IMR-90 (cell line): ENCODE measurements at regions not wholly inside any gene's neighbourhood (a gene's known extent, or its start where the extent isn't known, plus 50 kb on each side); places are given as distances from the start of the nearest gene placed in this dataset.

Source experiments
- ATAC-seq: fragments of 200-7000 bp; cut with Tn5 transposase; 2 replicates; pipeline ENCODE4 v1.9.1; 2020; ENCODE audit warnings: low read depth, mild to moderate bottlenecking, moderate library complexity
- BruUV-seq: library from RNA; stranded (reverse); fragments of 400-500 nt; replicated peaks from 2 replicates; lab custom pipeline; 2021; lab: Mats Ljungman, UMichigan
- CTCF ChIA-PET: fragments of 300-600 bp; formaldehyde crosslinking; extraction: SDS; loops from one replicate; lab custom pipeline; 2021; ENCODE audit warnings: antibody characterized with exemption; lab: Yijun Ruan, JAX
- POLR2A ChIA-PET: fragments of 300-600 bp; sonication (Branson Sonifier 250); formaldehyde crosslinking; loops from one replicate; lab custom pipeline; 2022; ENCODE audit warnings: antibody characterized with exemption; ENCODE audit not compliant: unreplicated experiment; lab: Charles Lee
- DNase-seq: peaks from one replicate; pipeline ENCODE4 v3.0.0; 2013
- H2AFZ ChIP-seq: replicated peaks from 2 replicates; pipeline ENCODE3; 2013; ENCODE audit warnings: low read length, mild to moderate bottlenecking; ENCODE audit not compliant: poor library complexity
- H2AK5ac ChIP-seq: 2 replicates; pipeline ENCODE4 v1.6.1; 2013; ENCODE audit warnings: low read depth, low read length, inconsistent platforms
- H2AK9ac ChIP-seq: replicated peaks from 2 replicates; pipeline ENCODE3; 2013; ENCODE audit warnings: mild to moderate bottlenecking, low read depth, low read length, moderate library complexity; ENCODE audit not compliant: poor library complexity
- H2BK120ac ChIP-seq: 2 replicates; pipeline ENCODE4 v1.6.1; 2013; ENCODE audit warnings: low read depth, low read length, inconsistent platforms
- H2BK15ac ChIP-seq: 3 replicates; pipeline ENCODE4 v1.6.1; 2013; ENCODE audit warnings: low read depth, low read length, inconsistent platforms
- H2BK20ac ChIP-seq: 2 replicates; pipeline ENCODE4 v1.6.1; 2013; ENCODE audit warnings: low read depth, mild to moderate bottlenecking, inconsistent platforms, low read length, moderate library complexity
- H2BK5ac ChIP-seq: 2 replicates; pipeline ENCODE4 v1.6.1; 2013; ENCODE audit warnings: mild to moderate bottlenecking, low read depth, low read length, inconsistent platforms; ENCODE audit not compliant: poor library complexity, severe bottlenecking
- H3K14ac ChIP-seq: replicated peaks from 2 replicates; pipeline ENCODE4 v1.6.1; 2013; ENCODE audit warnings: low read depth, low read length, inconsistent platforms
- H3K18ac ChIP-seq: 2 replicates; pipeline ENCODE4 v1.6.1; 2013; ENCODE audit warnings: low read depth, low read length, control low read depth
- H3K23ac ChIP-seq: 2 replicates; pipeline ENCODE4 v1.6.1; 2013; ENCODE audit warnings: low read depth, low read length, inconsistent platforms
- H3K27ac ChIP-seq: 2 replicates; pipeline ENCODE4 v1.5.1; 2013; ENCODE audit warnings: mild to moderate bottlenecking, control low read depth, low read length; ENCODE audit not compliant: insufficient read depth
- H3K27me3 ChIP-seq: 2 replicates; pipeline ENCODE4 v1.6.1; 2013; ENCODE audit warnings: low read length; ENCODE audit not compliant: control insufficient read depth, insufficient read depth
- H3K36me3 ChIP-seq: 2 replicates; pipeline ENCODE4 v1.6.1; 2013; ENCODE audit warnings: low read length, mixed read lengths; ENCODE audit not compliant: control insufficient read depth, insufficient read depth
- H3K4ac ChIP-seq: 2 replicates; pipeline ENCODE4 v1.6.1; 2013; ENCODE audit warnings: low read depth, low read length, inconsistent platforms
- H3K4me1 ChIP-seq: 2 replicates; pipeline ENCODE4 v1.6.1; 2013; ENCODE audit warnings: low read length, mixed read lengths; ENCODE audit not compliant: control insufficient read depth, insufficient read depth
- H3K4me2 ChIP-seq: 2 replicates; pipeline ENCODE4 v1.6.1; 2013; ENCODE audit warnings: low read depth, mild to moderate bottlenecking, control low read depth, low read length, moderate library complexity
- H3K4me3 ChIP-seq: 2 replicates; pipeline ENCODE4 v1.5.1; 2013; ENCODE audit warnings: low read depth, mild to moderate bottlenecking, control low read depth, low read length, moderate library complexity; ENCODE audit not compliant: insufficient read depth
- H3K56ac ChIP-seq: 2 replicates; pipeline ENCODE4 v1.6.1; 2013; ENCODE audit warnings: low read length, inconsistent platforms; ENCODE audit not compliant: insufficient read depth; ENCODE audit errors: extremely low read depth
- H3K79me1 ChIP-seq, 2 experiments: 2 replicates each; pipeline ENCODE4 v1.6.1; 2013; ENCODE audit warnings: low read length in 2 of 2, inconsistent platforms in 1 of 2, low read depth in 1 of 2
- H3K9ac ChIP-seq: 2 replicates; pipeline ENCODE4 v1.6.1; 2013; ENCODE audit warnings: low read depth, low read length, control low read depth
- H3K9me1 ChIP-seq: 2 replicates; pipeline ENCODE4 v1.6.1; 2013; ENCODE audit warnings: low read length, inconsistent platforms; ENCODE audit not compliant: insufficient read depth
- H3K9me3 ChIP-seq: 2 replicates; pipeline ENCODE4 v1.6.1; 2013; ENCODE audit warnings: low read length; ENCODE audit not compliant: control insufficient read depth, insufficient read depth
- H4K20me1 ChIP-seq: 2 replicates; pipeline ENCODE4 v1.6.1; 2013; ENCODE audit warnings: low read length, inconsistent platforms; ENCODE audit not compliant: insufficient read depth
- H4K5ac ChIP-seq: 2 replicates; pipeline ENCODE4 v1.6.1; 2013; ENCODE audit warnings: mild to moderate bottlenecking, low read depth, low read length, control low read depth
- H4K8ac ChIP-seq, 2 experiments: 2 replicates each; pipeline ENCODE4 v1.6.1; 2013; ENCODE audit warnings: low read depth in 2 of 2, low read length in 2 of 2, control low read depth in 1 of 2, inconsistent platforms in 1 of 2
- H4K91ac ChIP-seq: 2 replicates; pipeline ENCODE4 v1.6.1; 2013; ENCODE audit warnings: low read depth, low read length, inconsistent platforms; ENCODE audit not compliant: insufficient read depth
- BHLHE40 ChIP-seq: fragments of 150-350 bp; IDR thresholded peaks from 2 replicates; pipeline ENCODE4 v1.6.1; 2016; ENCODE audit warnings: mild to moderate bottlenecking, low read depth, low read length
- CHD1 ChIP-seq: IDR thresholded peaks from 2 replicates; pipeline ENCODE4 v1.6.1; 2012; ENCODE audit warnings: low read depth, low read length, improper control_type of control experiment
- FOS ChIP-seq: fragments of 150-350 bp; IDR thresholded peaks from 2 replicates; pipeline ENCODE4 v1.6.1; 2016; ENCODE audit warnings: low read depth, low read length
- MAFK ChIP-seq: IDR thresholded peaks from 2 replicates; pipeline ENCODE4 v1.6.1; 2012; ENCODE audit warnings: low read depth, low read length, improper control_type of control experiment
- MAZ ChIP-seq: IDR thresholded peaks from 2 replicates; pipeline ENCODE4 v1.6.1; 2012; ENCODE audit warnings: low read depth, mild to moderate bottlenecking, low read length, improper control_type of control experiment, moderate library complexity, borderline replicate concordance
- MXI1 ChIP-seq: IDR thresholded peaks from 2 replicates; pipeline ENCODE4 v1.6.1; 2012; ENCODE audit warnings: low read depth, mild to moderate bottlenecking, low read length, moderate library complexity, borderline replicate concordance
- NFE2L2 ChIP-seq: fragments of 150-350 bp; IDR thresholded peaks from 2 replicates; pipeline ENCODE4 v1.6.1; 2016; ENCODE audit warnings: low read depth, mild to moderate bottlenecking, low read length
- POLR2A ChIP-seq: IDR thresholded peaks from 2 replicates; pipeline ENCODE4 v1.6.1; 2012; ENCODE audit warnings: mild to moderate bottlenecking, low read depth, low read length
- RAD21 ChIP-seq: IDR thresholded peaks from 2 replicates; pipeline ENCODE4 v1.6.1; 2012; ENCODE audit warnings: low read length, improper control_type of control experiment
- RCOR1 ChIP-seq: IDR thresholded peaks from 2 replicates; pipeline ENCODE4 v1.6.1; 2012; ENCODE audit warnings: mild to moderate bottlenecking, low read length, improper control_type of control experiment; ENCODE audit not compliant: insufficient replicate concordance
- SMC3 ChIP-seq: fragments of 150-350 bp; IDR thresholded peaks from 2 replicates; pipeline ENCODE4 v1.6.1; 2016; ENCODE audit warnings: low read depth, mild to moderate bottlenecking, antibody characterized with exemption, low read length, moderate library complexity
- USF2 ChIP-seq: fragments of 150-350 bp; IDR thresholded peaks from 2 replicates; pipeline ENCODE4 v1.6.1; 2017; ENCODE audit warnings: mild to moderate bottlenecking, antibody characterized with exemption, low read length, low read depth
- dilution Hi-C: fragments of 300-500 bp; cut with HindIII; formaldehyde crosslinking; loops from one replicate; pipeline ENCODE4 v1.14.3; 2018; ENCODE audit warnings: low sequenced_read_pairs; ENCODE audit not compliant: unreplicated experiment
- in situ Hi-C: fragments of 300-500 bp; cut with MboI; formaldehyde crosslinking; loops from 3 replicates; pipeline ENCODE4 v1.14.3; 2019; ENCODE audit warnings: low sequenced_read_pairs, inconsistent platforms, mixed read lengths
- intact Hi-C: fragments of 100-400 bp; cut with micrococcal nuclease; formaldehyde crosslinking; loops from 2 replicates; pipeline ENCODE4 v1.10.0; 2022
- TF ChIP-seq, protein P1 (sequence below): conservative IDR thresholded peaks from 2 replicates; pipeline ENCODE4 v1.5.1; 2012; ENCODE audit warnings: mild to moderate bottlenecking, low read depth, low read length, improper control_type of control experiment
- TF ChIP-seq, protein P2 (sequence below): fragments of 150-350 bp; IDR thresholded peaks from 2 replicates; pipeline ENCODE4 v1.6.1; 2016; ENCODE audit warnings: low read depth, mild to moderate bottlenecking, low read length, moderate library complexity, borderline replicate concordance

DNA sequence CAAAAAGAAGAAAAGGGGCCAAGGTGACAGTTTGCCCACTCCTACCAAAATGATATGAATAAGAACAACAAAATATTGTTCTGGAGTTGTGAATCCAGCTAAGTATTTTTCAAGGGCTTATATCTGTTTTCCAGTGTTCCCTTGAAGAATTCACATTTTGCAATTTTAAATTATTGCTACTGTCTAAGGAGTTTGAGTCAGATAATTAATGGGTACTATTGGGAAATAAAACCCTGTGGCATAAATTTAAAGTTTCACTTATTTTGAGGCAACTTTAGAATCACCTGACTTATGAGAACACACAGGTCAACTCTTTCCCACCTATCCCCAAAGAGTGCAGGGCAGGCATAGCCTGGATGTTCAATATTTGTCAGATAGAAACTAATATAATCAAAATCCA lies 188.0 kb upstream of the GHR start:
- BruUV-seq: no TSS peak
- no peak overlapping the region for H2AK9ac ChIP-seq
- no peak overlapping the region for H3K14ac ChIP-seq
- no peak overlapping the region for H3K27ac ChIP-seq
- no peak overlapping the region for H2AFZ ChIP-seq
- DNase-seq (no peak), ATAC-seq (no peak)
- no peak overlapping the region for H2BK15ac ChIP-seq
- H2BK5ac ChIP-seq: no peak overlapping the region
- no peaks in the 10 kb centered on the region for H4K20me1 ChIP-seq
- no peak overlapping the region for H4K8ac ChIP-seq
- no peak overlapping the region for H4K91ac ChIP-seq
- H3K9me1 ChIP-seq: no peaks in the 10 kb centered on the region
- H3K36me3 ChIP-seq: no peaks in the 10 kb centered on the region
- no peak overlapping the region for H2BK120ac ChIP-seq
- dilution Hi-C loops: no loop called here
- TF ChIP-seq POLR2A (no peak), MAZ (no peak), SMC3 (no peak), RAD21 (no peak), RCOR1 (no peak), NFE2L2 (no peak), MAFK (no peak), MXI1 (no peak), USF2 (no peak), BHLHE40 (no peak), FOS (no peak), CHD1 (no peak)
- TF ChIP-seq, protein P1, sequence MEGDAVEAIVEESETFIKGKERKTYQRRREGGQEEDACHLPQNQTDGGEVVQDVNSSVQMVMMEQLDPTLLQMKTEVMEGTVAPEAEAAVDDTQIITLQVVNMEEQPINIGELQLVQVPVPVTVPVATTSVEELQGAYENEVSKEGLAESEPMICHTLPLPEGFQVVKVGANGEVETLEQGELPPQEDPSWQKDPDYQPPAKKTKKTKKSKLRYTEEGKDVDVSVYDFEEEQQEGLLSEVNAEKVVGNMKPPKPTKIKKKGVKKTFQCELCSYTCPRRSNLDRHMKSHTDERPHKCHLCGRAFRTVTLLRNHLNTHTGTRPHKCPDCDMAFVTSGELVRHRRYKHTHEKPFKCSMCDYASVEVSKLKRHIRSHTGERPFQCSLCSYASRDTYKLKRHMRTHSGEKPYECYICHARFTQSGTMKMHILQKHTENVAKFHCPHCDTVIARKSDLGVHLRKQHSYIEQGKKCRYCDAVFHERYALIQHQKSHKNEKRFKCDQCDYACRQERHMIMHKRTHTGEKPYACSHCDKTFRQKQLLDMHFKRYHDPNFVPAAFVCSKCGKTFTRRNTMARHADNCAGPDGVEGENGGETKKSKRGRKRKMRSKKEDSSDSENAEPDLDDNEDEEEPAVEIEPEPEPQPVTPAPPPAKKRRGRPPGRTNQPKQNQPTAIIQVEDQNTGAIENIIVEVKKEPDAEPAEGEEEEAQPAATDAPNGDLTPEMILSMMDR: no peak
- TF ChIP-seq, protein P2, sequence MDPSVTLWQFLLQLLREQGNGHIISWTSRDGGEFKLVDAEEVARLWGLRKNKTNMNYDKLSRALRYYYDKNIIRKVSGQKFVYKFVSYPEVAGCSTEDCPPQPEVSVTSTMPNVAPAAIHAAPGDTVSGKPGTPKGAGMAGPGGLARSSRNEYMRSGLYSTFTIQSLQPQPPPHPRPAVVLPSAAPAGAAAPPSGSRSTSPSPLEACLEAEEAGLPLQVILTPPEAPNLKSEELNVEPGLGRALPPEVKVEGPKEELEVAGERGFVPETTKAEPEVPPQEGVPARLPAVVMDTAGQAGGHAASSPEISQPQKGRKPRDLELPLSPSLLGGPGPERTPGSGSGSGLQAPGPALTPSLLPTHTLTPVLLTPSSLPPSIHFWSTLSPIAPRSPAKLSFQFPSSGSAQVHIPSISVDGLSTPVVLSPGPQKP: no peak
- H3K79me1 ChIP-seq: no peaks in the 10 kb centered on the region
- in situ Hi-C loops: no loop called here
- intact Hi-C loops: no loop called here
- H2BK20ac ChIP-seq: no peak overlapping the region
- H3K23ac ChIP-seq: no peak overlapping the region
- no peaks in the 10 kb centered on the region for H3K4me1 ChIP-seq
- H3K56ac ChIP-seq: no peak overlapping the region
- no peaks in the 10 kb centered on the region for H3K9me3 ChIP-seq
- no peaks in the 10 kb centered on the region for H3K27me3 ChIP-seq
- no peak overlapping the region for H3K4ac ChIP-seq
- CTCF ChIA-PET: no interaction called here
- H3K9ac ChIP-seq: no peak overlapping the region
- H2AK5ac ChIP-seq: no peak overlapping the region
- H3K4me3 ChIP-seq: no peak overlapping the region
- H3K18ac ChIP-seq: no peak overlapping the region
- POLR2A ChIA-PET: no interaction called here
- H4K5ac ChIP-seq: no peak overlapping the region
- no peak overlapping the region for H3K4me2 ChIP-seq
